ENCODE measurements at regions not wholly inside any gene's neighbourhood (a gene's known extent, or its start where the extent isn't known, plus 50 kb on each side); places are given as distances from the start of the nearest gene placed in this dataset.

DNA sequence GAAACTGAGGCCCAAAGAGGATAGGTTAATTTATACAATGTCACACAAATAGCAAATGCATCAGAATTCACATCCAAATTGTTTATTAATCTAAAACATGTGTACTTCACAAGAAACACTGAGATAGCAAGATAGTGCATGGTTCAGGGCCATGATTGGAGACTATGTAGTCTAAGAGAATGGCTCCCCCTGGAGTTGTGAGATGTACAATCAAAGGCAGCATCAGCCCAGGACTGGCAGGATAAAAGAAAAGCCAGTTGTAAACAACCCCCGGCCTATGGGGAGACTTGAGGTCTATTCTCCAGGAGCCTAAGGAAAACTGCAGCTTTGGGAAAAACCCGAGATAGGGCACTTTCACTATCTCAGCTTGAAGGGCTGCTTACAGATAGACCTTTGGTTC, 511.0 kb downstream of the OMA1 start:
- TF ChIP-seq, protein P1, sequence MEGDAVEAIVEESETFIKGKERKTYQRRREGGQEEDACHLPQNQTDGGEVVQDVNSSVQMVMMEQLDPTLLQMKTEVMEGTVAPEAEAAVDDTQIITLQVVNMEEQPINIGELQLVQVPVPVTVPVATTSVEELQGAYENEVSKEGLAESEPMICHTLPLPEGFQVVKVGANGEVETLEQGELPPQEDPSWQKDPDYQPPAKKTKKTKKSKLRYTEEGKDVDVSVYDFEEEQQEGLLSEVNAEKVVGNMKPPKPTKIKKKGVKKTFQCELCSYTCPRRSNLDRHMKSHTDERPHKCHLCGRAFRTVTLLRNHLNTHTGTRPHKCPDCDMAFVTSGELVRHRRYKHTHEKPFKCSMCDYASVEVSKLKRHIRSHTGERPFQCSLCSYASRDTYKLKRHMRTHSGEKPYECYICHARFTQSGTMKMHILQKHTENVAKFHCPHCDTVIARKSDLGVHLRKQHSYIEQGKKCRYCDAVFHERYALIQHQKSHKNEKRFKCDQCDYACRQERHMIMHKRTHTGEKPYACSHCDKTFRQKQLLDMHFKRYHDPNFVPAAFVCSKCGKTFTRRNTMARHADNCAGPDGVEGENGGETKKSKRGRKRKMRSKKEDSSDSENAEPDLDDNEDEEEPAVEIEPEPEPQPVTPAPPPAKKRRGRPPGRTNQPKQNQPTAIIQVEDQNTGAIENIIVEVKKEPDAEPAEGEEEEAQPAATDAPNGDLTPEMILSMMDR (conservative IDR thresholded peaks at IDR 0.05; ENCODE audit: low read depth, low read length) = no peak
- no peak overlapping the region for H3K4me3 ChIP-seq (ENCODE audit: low read length)
- DNase-seq (ENCODE audit: low read depth) = no peak

DNA sequence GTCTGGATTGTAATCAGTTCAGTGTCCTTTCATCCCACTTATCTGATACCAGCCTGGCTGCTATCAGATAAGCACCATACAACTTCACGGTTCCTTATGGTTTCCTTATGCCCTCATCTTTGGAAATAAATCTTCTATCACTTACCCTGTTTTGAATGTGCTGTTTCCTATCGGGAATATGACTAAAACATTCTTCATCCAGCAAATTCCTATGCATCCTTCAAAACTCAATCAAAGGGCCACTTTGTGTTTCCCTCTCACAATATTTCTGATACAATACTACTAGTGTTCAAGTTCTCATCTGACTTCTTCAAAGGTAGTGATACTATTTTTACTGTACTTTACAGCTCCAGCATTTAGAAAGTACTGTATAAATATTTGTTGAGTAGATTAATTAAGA, 513.2 kb downstream of the OMA1 start:
- TF ChIP-seq, protein P1 (conservative IDR thresholded peaks at IDR 0.05; ENCODE audit: low read depth, low read length) = no peak
- no peak overlapping the region for H3K4me3 ChIP-seq (ENCODE audit: low read length)
- DNase-seq (ENCODE audit: low read depth) = no peak

DNA sequence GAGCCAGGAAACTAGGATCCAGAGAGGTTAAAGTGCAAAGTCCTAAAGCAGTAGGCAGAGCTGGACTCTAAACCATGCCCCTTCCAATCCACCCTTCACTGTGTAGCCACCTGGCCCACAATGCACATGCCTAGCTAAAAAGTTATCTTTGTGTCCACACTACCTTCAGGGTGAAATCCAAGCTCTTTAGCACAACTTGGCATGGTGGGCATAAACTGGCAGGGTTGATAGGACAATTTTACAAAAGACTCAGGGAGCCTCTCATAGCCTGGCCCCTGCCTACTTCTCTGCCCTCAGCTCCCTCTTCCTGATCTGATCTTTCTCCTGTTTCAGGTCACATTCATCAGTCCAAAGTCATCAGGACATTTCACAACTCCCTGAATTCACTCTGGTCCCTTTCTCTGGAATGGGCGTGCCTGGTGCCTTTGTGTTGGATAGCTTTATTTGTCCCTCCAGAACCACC, 513.9 kb downstream of the OMA1 start:
- DNase-seq (ENCODE audit: low read depth) = no peak
- TF ChIP-seq, protein P1 (conservative IDR thresholded peaks at IDR 0.05; ENCODE audit: low read depth, low read length) = no peak

DNA sequence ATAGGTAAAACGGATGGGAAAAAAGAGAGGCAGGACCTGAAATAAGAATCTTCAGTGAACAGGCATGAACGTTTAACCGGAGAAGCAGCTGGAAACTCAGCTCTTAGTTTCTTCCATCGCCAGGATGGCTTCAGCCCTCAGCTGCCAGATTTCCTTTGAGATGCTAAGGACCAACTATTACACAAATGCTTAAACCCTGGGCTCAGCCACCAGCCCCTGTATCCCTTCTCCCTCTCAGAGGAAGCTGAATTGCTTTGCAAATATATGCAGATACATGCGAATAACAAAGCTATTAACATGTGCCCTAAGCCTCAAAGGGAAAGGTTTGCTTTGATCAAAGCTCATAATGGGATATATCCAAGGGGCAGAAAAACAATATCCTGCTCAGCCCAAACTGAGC, 515.1 kb downstream of the OMA1 start:
- H3K4me3 ChIP-seq (ENCODE audit: low read length) = no peak overlapping the region
- TF ChIP-seq, protein P1 (conservative IDR thresholded peaks at IDR 0.05; ENCODE audit: low read depth, low read length) = no peak
- DNase-seq (ENCODE audit: low read depth) = no peak

More for the DNA sequence above, 513.9 kb downstream of the OMA1 start:
- no peak overlapping the region for H3K4me3 ChIP-seq (ENCODE audit: low read length)

DNA sequence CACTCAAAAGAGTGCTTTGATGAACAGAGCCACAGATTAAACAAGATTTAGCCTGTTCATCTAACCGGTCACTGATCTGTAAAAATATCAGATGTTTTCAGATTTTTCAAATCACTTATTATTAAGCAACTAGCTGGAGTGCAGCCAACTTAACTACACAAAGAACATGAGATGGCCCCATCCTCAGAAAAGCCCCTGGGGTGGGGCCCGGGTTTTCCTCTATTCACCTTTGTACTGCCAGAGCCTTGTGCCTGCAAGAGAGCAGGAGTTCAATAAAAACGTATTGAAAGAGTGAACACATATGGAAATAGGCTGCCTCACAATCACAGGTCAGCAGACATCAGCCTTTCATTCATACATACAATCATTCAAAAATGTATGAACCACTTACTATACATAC, 516.1 kb downstream of the OMA1 start:
- DNase-seq (ENCODE audit: low read depth) = no peak
- H3K4me3 ChIP-seq (ENCODE audit: low read length) = no peak overlapping the region
- TF ChIP-seq, protein P1 (conservative IDR thresholded peaks at IDR 0.05; ENCODE audit: low read depth, low read length) = no peak

DNA sequence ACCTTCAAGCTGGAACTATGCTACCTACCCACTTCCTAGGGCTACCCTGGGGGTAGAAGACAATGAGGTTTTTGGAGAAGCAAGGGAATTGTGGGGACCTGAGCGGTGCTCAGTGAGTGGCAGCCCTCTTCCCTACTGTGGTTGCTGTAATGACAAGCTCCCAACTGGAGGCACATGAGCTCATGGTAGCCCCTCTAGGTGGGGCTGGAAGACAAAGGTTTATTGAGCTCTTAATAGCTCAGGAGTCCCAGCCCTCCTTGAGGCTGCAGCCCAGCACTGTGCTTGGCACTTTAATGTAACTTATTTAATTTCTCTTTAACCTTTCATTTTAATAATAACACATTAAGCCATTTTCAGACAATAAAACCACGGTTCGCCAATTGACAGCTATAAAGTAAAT, 528.9 kb downstream of the OMA1 start:
- DNase-seq (ENCODE audit: low read depth) = no peak
- no peak overlapping the region for H3K4me3 ChIP-seq (ENCODE audit: low read length)
- TF ChIP-seq, protein P1 (conservative IDR thresholded peaks at IDR 0.05; ENCODE audit: low read depth, low read length) = no peak

DNA sequence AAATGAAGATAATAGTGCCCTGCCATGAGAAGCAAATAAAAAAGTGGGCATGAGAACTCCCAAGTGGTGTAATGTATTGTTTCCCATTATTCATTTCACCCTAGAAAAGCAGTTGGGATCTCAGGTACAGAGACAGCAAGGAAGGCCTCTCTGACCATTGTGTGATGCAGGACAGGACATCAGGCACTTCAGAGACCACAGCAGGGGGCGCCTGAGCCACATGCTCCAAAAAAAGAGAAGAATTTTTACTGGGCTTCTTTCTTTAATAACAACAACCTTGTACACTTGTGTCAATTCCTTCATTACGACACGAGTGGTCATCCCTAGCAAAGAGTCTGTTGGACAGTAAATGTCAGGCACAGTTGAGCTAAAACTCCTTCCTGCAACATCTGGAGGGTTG, 533.3 kb downstream of the OMA1 start:
- TF ChIP-seq, protein P1 (conservative IDR thresholded peaks at IDR 0.05; ENCODE audit: low read depth, low read length) = peak; percentile 24
- DNase-seq (ENCODE audit: low read depth) = no peak
- no peak overlapping the region for H3K4me3 ChIP-seq (ENCODE audit: low read length)

Data from retinal pigment epithelial cell (primary cell).